Keratinocyte (primary cell): ENCODE measurements at regions not wholly inside any gene's neighbourhood (a gene's known extent, or its start where the extent isn't known, plus 50 kb on each side); places are given as distances from the start of the nearest gene placed in this dataset.

ENCODE experiments used
- EZH2 ChIP-seq: IDR thresholded peaks from one replicate; pipeline ENCODE4 v1.6.1; 2012; ENCODE audit warnings: inconsistent platforms, mild to moderate bottlenecking, low read length, moderate library complexity
- TF ChIP-seq, protein P1 (sequence below), 3 experiments: IDR thresholded peaks in 1 of 3; conservative IDR thresholded peaks in 1 of 3; optimal IDR thresholded peaks in 1 of 3; 2 replicates in 2 of 3; 3 replicates in 1 of 3; pipeline versions ENCODE3 to v1.5.1; 2011; ENCODE audit warnings: low read length in 3 of 3, mild to moderate bottlenecking in 3 of 3, moderate library complexity in 2 of 3, control low read depth in 1 of 3, inconsistent platforms in 1 of 3; ENCODE audit not compliant: insufficient read depth in 2 of 3; ENCODE audit errors: extremely low read depth in 1 of 3

DNA sequence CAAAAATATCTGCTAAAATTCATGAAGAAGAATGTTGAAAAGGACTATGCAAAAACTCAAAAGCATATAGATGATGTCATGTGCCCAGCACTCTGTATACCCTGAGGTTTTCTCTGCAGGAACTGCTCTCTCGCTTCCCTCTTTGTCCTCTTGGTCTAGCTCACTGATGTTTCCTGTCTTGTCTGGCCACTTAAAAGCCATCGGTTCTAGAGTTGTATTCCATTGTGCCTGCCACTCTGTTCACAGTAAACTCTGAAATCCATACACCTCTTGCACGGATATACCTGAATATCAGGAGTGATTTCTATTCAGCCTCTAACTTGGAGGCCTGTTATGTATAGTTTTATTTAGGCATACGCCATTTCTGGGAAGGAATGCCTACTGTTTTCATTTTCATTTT is 101.0 kb upstream of the CNTNAP4 start:
- TF ChIP-seq, protein P1, sequence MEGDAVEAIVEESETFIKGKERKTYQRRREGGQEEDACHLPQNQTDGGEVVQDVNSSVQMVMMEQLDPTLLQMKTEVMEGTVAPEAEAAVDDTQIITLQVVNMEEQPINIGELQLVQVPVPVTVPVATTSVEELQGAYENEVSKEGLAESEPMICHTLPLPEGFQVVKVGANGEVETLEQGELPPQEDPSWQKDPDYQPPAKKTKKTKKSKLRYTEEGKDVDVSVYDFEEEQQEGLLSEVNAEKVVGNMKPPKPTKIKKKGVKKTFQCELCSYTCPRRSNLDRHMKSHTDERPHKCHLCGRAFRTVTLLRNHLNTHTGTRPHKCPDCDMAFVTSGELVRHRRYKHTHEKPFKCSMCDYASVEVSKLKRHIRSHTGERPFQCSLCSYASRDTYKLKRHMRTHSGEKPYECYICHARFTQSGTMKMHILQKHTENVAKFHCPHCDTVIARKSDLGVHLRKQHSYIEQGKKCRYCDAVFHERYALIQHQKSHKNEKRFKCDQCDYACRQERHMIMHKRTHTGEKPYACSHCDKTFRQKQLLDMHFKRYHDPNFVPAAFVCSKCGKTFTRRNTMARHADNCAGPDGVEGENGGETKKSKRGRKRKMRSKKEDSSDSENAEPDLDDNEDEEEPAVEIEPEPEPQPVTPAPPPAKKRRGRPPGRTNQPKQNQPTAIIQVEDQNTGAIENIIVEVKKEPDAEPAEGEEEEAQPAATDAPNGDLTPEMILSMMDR (optimal IDR thresholded peaks at IDR 0.05 in 1 of 3, IDR thresholded peaks at IDR 0.05 in 1 of 3, conservative IDR thresholded peaks at IDR 0.05 in 1 of 3; ENCODE audit: extremely low read depth in 1 of 3, insufficient read depth in 2 of 3, low read length in 3 of 3) = no peak
- no peak for TF ChIP-seq EZH2
